Fibroblast of mammary gland (primary cell): ENCODE measurements at regions not wholly inside any gene's neighbourhood (a gene's known extent, or its start where the extent isn't known, plus 50 kb on each side); places are given as distances from the start of the nearest gene placed in this dataset.

Source experiments
- DNase-seq: peaks from one replicate; pipeline ENCODE4 v3.0.0-alpha.2; 2010; ENCODE audit warnings: low read depth
- H3K4me3 ChIP-seq: 2 replicates; pipeline ENCODE4 v1.5.1; 2011; ENCODE audit warnings: low read depth, mild to moderate bottlenecking, low read length, moderate library complexity; ENCODE audit not compliant: control insufficient read depth
- TF ChIP-seq, protein P1 (sequence below): conservative IDR thresholded peaks from 2 replicates; pipeline ENCODE4 v1.5.1; 2011; ENCODE audit warnings: low read depth, low read length, inconsistent platforms; ENCODE audit not compliant: control insufficient read depth, insufficient read depth

DNA sequence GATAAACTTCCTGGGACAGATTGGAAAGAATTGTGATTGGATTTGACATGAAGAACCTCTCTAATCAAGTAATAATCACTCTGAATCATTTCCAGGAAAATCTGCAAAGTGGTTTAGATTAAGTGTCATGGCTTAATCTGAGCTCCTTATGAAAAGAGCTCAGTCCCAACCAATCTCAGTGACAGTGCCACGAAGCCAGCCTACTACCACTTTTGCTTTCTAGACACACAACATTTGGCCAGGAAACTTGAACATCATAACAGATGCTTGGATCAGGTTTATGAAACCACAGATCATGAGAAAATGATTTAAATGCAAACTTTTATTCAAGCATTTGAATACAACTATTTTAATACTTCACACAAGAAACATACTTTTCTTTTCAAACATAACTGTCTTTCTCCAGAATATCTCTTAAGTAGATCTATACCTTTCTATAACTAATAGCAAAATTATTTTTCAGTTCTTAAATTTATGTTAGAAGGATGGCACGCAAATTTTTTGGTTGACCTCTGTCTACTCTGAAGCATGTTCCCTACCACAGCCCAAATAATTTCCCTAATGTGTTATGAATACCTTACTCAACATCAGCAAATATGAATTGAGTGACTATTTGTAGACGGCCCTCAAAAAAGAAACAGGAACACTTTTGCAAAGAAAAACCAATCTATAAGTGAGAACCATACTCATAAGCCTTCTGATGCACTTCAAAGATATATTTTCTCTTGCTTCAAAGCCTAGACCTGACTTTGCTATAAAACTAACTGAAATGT lies 495.0 kb upstream of the ZNF385D start:
- no peak overlapping the region for H3K4me3 ChIP-seq
- no peak for DNase-seq
- TF ChIP-seq, protein P1, sequence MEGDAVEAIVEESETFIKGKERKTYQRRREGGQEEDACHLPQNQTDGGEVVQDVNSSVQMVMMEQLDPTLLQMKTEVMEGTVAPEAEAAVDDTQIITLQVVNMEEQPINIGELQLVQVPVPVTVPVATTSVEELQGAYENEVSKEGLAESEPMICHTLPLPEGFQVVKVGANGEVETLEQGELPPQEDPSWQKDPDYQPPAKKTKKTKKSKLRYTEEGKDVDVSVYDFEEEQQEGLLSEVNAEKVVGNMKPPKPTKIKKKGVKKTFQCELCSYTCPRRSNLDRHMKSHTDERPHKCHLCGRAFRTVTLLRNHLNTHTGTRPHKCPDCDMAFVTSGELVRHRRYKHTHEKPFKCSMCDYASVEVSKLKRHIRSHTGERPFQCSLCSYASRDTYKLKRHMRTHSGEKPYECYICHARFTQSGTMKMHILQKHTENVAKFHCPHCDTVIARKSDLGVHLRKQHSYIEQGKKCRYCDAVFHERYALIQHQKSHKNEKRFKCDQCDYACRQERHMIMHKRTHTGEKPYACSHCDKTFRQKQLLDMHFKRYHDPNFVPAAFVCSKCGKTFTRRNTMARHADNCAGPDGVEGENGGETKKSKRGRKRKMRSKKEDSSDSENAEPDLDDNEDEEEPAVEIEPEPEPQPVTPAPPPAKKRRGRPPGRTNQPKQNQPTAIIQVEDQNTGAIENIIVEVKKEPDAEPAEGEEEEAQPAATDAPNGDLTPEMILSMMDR = no peak

DNA sequence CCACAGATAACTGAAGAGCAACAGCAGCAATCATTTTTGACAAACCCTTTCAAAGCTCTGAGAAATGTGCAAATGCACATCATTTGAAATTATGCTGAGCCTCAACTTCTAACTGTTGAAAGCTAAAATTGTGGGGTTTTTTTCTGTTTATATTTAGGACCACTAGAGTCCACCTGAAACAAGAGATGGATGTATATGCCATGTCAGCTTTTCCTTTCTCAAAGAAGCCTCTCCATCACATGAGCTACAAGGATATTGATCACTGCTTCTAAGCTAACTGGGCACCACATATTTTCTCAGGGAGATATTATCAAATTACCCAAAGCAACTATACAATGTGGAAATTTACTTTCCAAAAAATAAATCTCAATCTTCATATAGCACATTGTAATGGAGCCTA lies 498.6 kb upstream of the ZNF385D start:
- TF ChIP-seq, protein P1 = no peak
- DNase-seq = no peak
- no peak overlapping the region for H3K4me3 ChIP-seq

DNA sequence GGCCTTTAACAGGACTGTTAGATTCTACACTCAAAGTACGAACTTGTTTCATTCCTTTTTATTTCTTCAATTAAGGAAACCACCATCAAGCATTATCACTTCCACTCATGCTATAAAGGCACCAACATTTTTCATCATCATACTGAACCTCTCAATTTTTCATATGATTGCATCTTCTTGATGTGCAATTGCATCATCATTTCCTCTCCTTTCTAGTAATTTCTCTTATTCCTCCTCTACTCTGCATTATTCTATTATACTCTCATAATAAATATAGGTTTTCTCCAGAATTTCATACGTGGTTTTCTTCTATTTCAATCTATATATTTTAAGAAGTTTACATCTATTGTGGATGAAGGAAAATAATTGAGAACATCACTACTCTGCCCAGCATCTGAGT lies 506.2 kb upstream of the ZNF385D start:
- H3K4me3 ChIP-seq = no peak overlapping the region
- DNase-seq = no peak
- TF ChIP-seq, protein P1 = no peak

DNA sequence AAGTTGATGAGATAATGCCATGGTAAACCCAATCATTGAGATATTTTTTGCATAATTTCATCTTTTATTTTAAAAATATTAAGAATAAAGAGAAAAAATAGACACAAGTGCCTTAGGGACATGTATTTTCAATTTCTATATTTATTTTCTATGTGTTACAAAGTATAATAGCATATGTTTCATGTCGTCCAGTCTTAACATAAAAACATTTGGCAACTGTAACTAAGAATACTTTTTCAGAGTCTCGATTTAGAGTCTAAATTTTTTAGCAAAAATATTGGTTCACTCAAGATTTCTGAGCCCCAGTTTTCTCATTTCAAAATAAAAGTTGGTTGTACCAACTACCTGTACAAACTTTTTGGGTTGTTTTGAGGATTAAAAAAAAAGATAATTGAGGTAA lies 511.4 kb upstream of the ZNF385D start:
- TF ChIP-seq, protein P1 = no peak
- no peak overlapping the region for H3K4me3 ChIP-seq
- DNase-seq = no peak

DNA sequence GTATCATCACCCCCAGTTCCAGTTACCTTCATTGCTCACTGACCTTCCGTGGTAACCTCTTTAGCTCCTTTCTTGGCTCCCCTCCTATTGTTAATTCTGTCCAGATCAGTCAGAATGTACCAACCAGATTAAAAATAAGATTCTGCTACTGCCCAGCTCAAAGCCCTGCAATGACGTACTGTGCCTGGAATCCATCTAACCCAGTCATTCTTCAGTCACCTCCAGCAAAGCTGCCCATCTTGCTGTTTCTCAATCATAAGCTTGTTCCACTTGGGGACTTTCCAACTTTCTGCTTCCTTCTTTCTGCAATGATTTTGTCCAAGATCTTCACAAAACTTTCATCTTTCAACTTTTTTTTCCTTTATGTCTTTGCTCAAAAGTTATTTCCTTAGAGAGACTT lies 512.0 kb upstream of the ZNF385D start:
- TF ChIP-seq, protein P1 = no peak
- no peak overlapping the region for H3K4me3 ChIP-seq
- peak; percentile 86 for DNase-seq

DNA sequence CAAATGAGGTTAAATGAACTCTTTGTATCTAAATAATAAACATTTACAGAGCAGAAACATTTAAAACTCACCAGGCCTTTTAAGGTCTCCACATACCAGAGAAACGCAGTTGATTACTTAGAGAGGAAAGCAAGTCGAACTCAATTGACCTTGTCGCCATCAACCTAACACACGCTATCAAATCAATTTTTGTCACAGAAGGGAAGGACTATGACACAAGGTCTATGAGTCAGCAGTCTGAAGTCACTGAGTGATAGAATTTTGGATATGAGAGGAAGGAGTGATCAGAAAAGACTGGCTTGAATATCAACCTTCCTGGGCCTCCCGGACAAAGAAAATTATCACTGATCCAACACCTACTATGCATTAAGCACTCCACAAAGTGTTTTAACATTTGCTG lies 514.4 kb upstream of the ZNF385D start:
- TF ChIP-seq, protein P1 = no peak
- no peak overlapping the region for H3K4me3 ChIP-seq

More for the DNA sequence above, 514.4 kb upstream of the ZNF385D start:
- DNase-seq = no peak
